ENCODE measurements at regions not wholly inside any gene's neighbourhood (a gene's known extent, or its start where the extent isn't known, plus 50 kb on each side); places are given as distances from the start of the nearest gene placed in this dataset.

DNA sequence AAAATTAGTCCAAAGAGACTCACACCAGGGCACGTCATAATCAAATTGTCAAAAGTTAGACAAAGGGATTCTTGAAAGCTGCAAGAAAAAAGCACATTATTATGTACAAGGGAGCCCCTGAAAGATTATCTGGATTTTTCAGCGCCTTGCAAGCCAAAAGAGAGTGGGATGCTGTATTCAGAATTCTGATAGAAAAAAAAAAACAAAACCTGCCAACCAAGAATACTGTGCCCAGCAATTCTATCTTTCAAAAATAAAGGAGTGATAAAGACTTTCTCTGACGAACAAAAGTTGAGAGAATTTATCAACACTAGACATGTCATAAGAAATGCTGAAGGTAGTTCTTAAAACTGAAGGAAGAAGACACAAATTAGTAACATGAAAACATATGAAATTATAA, 240.2 kb downstream of the SNX13 start:
- no peak overlapping the region for H3K27ac ChIP-seq
- 61 to 71% methylated on average over 3 of the region's 3 CpGs for WGBS, 2 donors
- H3K4me3 ChIP-seq, result no peak overlapping the region
- H3K9me3 ChIP-seq, result no peaks in the 10 kb centered on the region
- TF ChIP-seq, protein P1, sequence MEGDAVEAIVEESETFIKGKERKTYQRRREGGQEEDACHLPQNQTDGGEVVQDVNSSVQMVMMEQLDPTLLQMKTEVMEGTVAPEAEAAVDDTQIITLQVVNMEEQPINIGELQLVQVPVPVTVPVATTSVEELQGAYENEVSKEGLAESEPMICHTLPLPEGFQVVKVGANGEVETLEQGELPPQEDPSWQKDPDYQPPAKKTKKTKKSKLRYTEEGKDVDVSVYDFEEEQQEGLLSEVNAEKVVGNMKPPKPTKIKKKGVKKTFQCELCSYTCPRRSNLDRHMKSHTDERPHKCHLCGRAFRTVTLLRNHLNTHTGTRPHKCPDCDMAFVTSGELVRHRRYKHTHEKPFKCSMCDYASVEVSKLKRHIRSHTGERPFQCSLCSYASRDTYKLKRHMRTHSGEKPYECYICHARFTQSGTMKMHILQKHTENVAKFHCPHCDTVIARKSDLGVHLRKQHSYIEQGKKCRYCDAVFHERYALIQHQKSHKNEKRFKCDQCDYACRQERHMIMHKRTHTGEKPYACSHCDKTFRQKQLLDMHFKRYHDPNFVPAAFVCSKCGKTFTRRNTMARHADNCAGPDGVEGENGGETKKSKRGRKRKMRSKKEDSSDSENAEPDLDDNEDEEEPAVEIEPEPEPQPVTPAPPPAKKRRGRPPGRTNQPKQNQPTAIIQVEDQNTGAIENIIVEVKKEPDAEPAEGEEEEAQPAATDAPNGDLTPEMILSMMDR (IDR thresholded peaks at IDR 0.05), result no peak
- no peak for TF ChIP-seq POLR2A (IDR thresholded peaks at IDR 0.05)
- H3K27me3 ChIP-seq, result no peaks in the 10 kb centered on the region
- H3K36me3 ChIP-seq (ENCODE audit: low read depth, missing control alignments), result no peaks in the 10 kb centered on the region
- no peaks in the 10 kb centered on the region for H3K4me1 ChIP-seq
- intact Hi-C loops (cut with DNase I; ENCODE audit: low total_unique reads), result no loop called here
- DNase-seq, result no peak

DNA sequence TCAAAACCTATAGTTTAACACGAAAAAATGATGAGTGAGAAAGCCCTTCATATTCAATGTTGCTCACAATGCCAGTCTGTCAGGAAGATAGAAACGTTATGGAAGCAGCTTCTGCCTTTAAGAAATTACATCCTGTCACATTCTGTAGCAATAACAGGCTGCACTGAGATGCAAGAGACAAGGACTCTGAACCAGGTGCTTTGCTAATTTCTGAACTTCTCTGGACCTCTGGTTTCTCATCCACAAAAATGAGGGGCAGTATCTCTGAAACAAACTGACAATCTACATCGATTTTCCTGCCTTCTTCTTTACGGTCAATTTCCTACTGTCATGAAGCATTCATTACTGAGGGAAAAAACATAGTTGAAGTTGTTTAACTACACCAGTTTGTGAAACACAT, 234.0 kb downstream of the SNX13 start:
- WGBS, 2 donors, result 48 to 58% methylated on average over 4 of the region's 4 CpGs
- no peaks in the 10 kb centered on the region for H3K4me1 ChIP-seq
- H3K27ac ChIP-seq, result no peak overlapping the region
- H3K9me3 ChIP-seq, result no peaks in the 10 kb centered on the region
- TF ChIP-seq, protein P1 (IDR thresholded peaks at IDR 0.05), result no peak
- no peak for TF ChIP-seq POLR2A (IDR thresholded peaks at IDR 0.05)
- H3K27me3 ChIP-seq, result no peaks in the 10 kb centered on the region
- no peak overlapping the region for H3K4me3 ChIP-seq
- H3K36me3 ChIP-seq (ENCODE audit: low read depth, missing control alignments), result no peaks in the 10 kb centered on the region
- intact Hi-C loops (cut with DNase I; ENCODE audit: low total_unique reads), result no loop called here
- no peak for DNase-seq

DNA sequence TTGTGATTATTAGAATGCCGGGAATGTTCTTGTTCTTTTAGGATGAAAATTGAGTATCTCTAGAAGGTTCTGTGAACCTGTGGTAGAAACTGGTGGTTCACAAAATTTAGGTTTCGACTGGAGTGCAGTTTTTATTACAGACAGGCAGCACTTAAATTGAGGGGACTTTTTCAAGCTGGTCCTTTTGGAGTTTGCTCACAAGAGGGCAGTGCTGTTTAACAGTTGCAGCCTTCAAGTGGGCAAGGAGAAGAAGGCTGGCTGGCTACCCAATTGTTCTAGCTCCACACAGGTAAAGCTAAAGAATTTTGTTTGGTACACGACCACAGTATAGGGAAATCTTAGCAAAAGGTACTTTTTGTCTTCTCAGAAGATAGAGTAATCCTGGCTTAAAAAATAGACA, 233.6 kb downstream of the SNX13 start:
- Histone ChIP-seq H3K27me3 (no peaks in the 10 kb centered on the region), H3K4me3 (no peak overlapping the region), H3K27ac (no peak overlapping the region), H3K36me3 (ENCODE audit: low read depth, missing control alignments) (no peaks in the 10 kb centered on the region), H3K4me1 (no peaks in the 10 kb centered on the region), H3K9me3 (no peaks in the 10 kb centered on the region)
- no peak for TF ChIP-seq POLR2A (IDR thresholded peaks at IDR 0.05)
- TF ChIP-seq, protein P1 (IDR thresholded peaks at IDR 0.05), result peak; percentile 14 to 42 (median 41)
- 32 to 42% methylated on average over 3 of the region's 3 CpGs for WGBS, 2 donors
- intact Hi-C loops (cut with DNase I; ENCODE audit: low total_unique reads), result no loop called here
- peak; percentile 49 for DNase-seq

DNA sequence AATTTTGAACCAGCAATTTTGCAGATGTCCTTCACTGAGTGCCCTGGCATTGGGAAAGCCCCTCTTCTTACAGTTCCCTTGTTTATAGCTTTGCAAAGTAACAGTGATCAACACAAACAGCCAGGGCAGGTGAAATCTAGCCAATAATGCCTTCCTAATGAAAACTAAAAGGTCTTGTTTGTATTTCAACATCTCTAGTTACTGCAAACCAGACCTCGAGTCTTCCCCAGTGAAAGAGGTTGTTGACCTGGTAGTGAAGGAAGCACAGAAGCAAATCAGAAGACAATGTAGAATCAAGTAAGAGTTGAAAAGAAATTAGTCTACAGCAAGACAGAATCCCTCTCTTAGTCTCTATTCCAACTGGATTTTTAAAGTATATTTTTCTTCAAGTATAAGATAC, 231.2 kb downstream of the SNX13 start:
- Histone ChIP-seq H3K4me3 (no peak overlapping the region), H3K9me3 (no peaks in the 10 kb centered on the region), H3K36me3 (ENCODE audit: low read depth, missing control alignments) (no peaks in the 10 kb centered on the region), H3K27me3 (no peaks in the 10 kb centered on the region), H3K27ac (no peak overlapping the region), H3K4me1 (no peaks in the 10 kb centered on the region)
- WGBS, 2 donors, result 81 to 86% methylated on average over 1 of the region's 1 CpG
- DNase-seq, result no peak
- intact Hi-C loops (cut with DNase I; ENCODE audit: low total_unique reads), result no loop called here
- no peak for TF ChIP-seq POLR2A (IDR thresholded peaks at IDR 0.05)
- TF ChIP-seq, protein P1 (IDR thresholded peaks at IDR 0.05), result no peak

DNA sequence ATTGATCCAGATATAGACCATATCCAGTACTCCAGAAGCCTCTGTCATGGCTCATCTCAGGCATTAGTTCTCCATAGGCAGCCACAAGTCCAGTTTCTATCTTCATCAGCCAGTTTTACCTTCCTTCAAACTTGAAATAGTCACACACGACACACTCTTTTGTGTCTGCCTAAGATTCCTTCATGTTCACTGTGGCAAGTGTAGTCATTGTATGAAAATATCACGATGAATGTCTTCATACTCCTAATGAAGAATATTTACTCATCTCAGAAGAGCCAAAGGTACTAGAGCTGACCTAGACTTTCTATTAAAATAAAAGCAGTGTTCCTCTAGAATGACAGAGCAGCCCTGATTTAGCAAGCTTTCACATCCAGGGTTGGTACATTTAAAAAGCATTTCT, 230.7 kb downstream of the SNX13 start:
- 87 to 92% methylated on average over 2 of the region's 2 CpGs for WGBS, 2 donors
- Histone ChIP-seq H3K27me3 (no peaks in the 10 kb centered on the region), H3K9me3 (no peaks in the 10 kb centered on the region), H3K4me1 (no peaks in the 10 kb centered on the region), H3K27ac (no peak overlapping the region), H3K36me3 (ENCODE audit: low read depth, missing control alignments) (no peaks in the 10 kb centered on the region), H3K4me3 (no peak overlapping the region)
- DNase-seq, result no peak
- TF ChIP-seq POLR2A (IDR thresholded peaks at IDR 0.05), result no peak
- TF ChIP-seq, protein P1 (IDR thresholded peaks at IDR 0.05), result no peak
- intact Hi-C loops (cut with DNase I; ENCODE audit: low total_unique reads), result no loop called here
